ENCODE measurements at regions not wholly inside any gene's neighbourhood (a gene's known extent, or its start where the extent isn't known, plus 50 kb on each side); places are given as distances from the start of the nearest gene placed in this dataset.

GRCh38 chr13:34116651-34117050 is 298.7 kb downstream of the RFC3 start:
- DNase-seq (ENCODE audit: low spot score) = no peak

DNA sequence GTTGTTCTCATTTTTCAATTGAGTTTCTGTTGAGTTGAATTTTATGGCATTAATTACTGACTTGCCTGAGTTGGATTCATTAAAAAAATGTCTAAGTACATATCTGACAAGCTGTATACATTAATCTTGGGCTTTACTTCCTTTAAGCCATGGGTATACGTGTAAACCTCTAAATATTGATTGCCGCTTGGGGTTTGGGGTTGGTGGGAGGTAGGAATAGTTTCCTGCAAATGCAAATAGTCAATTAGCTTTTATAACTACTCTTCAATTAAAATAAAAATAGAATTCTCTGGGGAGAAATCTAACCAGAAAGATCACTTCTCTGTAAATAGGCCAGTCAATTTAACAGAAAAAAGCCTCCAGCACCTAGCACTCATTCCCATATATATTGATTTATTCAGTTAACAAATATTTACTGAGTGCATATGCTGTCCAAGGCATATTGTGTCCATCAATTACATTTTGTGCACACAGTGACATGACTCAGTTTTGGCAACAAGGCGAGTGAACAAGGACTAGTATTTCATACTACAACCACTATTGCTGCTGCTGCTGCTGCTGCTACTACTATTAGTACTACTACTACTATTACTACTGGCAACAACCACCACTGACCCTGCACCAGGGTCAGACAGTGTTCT is 306.8 kb downstream of the RFC3 start:
- no peak for DNase-seq (ENCODE audit: low spot score)

GRCh38 chr13:34127523-34127922 is 309.6 kb downstream of the RFC3 start:
- DNase-seq (ENCODE audit: low spot score) = no peak

DNA sequence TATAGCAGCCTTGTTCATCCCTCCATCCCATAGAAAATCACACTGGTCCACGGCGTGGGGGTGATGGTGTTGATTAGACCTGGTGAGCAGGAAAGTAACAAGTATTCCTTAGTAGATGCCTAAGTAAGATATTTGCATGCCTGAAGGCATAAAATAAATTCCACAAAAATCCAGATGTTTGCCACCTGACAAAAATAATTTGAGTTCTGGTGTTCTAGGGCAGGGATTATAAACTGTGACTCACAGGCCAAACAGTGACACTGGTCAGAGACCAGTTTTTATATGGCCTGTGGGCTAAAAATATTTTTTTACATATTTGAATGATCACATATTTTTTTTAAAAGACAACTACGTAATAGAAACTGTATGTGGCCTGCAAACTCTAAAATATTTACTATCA is 310.7 kb downstream of the RFC3 start:
- DNase-seq (ENCODE audit: low spot score) = no peak

DNA sequence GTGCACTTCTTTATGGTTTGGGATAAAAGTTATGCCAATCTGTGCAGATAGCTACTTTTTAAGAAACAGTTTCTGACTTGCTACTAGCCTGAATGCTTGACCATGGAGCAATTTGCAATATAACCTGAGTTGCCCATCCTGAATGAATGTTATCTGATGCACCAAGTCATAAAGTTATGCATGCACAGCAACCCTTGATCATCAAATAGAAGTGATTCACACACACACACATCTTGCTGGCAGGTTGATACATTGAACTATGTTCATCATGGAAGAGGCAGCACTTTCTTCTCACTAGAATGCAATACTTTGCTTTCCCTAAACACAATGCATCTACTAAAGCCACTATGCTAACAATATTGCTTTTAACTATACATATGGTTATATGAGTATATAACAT is 311.5 kb downstream of the RFC3 start:
- DNase-seq (ENCODE audit: low spot score) = no peak

- DNase-seq (ENCODE audit: low spot score) = no peak
These were observed 319.3 kb downstream of the RFC3 start for GRCh38 chr13:34137200-34137599.

GRCh38 chr13:34139660-34140227 is 321.8 kb downstream of the RFC3 start:
- DNase-seq (ENCODE audit: low spot score) = no peak

DNA sequence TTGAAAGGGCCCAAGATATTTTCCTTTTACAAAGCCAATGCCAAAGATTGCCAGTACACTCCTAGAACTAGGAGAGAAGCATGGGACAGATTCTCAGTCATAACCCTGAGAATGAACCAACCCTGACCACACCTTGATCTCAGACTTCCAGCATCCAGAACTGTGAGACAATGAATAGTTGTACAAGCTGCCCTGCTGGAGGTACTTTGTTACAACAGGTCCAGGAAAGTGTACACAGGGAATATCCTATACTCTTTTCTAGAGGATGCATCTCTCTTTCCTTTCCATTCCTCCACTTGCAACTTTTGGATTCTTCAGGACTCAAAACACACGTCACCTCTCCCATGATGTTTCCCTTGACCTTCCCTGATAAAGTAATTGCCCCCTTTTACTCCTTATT is 325.7 kb downstream of the RFC3 start:
- DNase-seq (ENCODE audit: low spot score) = no peak

DNA sequence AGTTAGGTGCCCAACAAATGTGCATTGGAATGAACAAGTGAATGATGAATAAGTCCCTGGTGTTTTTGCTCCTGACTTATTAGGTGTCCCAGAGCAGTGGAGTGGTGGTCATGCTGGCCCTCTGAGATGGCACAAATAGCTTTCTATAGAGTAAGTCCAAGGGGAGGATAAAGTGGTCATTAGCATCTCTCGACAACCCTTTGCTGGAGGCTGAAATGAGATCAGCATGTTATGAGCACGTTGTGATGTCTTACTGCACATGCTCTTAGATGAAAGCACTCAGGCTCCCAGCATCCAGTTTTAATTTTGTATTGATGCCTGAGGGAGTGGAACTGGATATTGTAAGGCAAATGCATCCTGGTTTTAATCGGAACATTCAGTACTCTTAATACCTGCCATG is 326.2 kb downstream of the RFC3 start:
- no peak for DNase-seq (ENCODE audit: low spot score)

GRCh38 chr13:34145061-34145460 is 327.1 kb downstream of the RFC3 start:
- no peak for DNase-seq (ENCODE audit: low spot score)

DNA sequence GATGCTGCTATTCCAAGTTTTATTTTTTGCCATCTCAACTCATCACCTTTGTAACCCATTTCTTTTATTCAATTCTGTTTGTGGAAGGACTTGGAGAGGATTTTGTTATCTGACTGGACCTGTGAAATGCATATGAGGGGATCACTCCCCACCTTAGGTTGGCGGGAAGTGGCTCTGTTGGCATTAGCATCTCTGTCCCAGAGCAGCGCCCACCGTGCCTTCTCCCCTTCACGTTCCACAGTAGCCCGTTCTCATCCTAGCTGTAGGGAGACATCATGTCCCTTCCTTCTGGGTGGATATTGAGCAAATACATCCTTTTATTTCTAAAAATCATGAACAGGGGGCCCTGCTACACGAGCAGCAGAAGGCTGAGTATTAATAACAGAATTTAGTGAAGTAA is 330.4 kb downstream of the RFC3 start:
- no peak for DNase-seq (ENCODE audit: low spot score)

- DNase-seq (ENCODE audit: low spot score) = no peak
These were observed 333.9 kb downstream of the RFC3 start for GRCh38 chr13:34151885-34152284.

DNA sequence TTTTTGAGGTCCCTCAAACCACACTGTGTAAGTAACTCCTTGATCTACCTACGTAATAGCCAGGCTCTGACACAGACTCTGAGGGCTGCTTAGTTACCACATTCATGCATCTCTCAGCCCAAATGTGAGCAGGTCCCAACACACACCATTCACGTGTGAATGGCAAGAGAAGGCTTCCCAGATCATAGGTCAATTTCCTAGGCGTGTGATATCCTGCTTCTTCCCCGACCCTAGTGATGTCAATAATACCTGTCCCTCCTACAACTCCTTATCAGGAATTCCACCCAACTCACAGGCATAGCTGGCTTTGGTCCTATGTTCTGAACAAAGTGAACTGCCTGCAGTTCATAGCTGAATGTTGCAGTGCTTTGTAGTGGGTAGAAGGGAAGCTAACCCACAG is 334.5 kb downstream of the RFC3 start:
- no peak for DNase-seq (ENCODE audit: low spot score)

DNA sequence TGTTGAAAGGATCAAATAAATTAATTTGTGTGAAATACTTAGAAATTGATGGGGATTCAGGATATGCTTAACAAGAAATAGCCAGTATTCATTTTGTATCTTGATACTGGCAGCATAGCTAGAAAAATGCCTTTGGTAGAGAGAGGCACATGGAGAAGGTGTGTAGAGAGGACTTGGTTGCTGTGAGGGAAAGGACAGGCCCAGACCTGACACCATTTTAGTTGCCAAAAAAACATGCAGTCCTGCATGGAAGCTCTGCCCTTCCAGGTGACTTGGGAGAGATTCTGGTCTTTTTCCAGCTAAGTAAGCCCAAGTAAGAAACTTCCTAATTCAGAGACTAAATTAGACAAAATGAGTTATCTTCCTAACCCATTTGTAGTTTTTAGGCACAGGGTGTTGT is 335.0 kb downstream of the RFC3 start:
- DNase-seq (ENCODE audit: low spot score) = no peak

GRCh38 chr13:34153428-34154180 is 335.7 kb downstream of the RFC3 start:
- no peak for DNase-seq (ENCODE audit: low spot score)

GRCh38 chr13:34155931-34156607 is 338.1 kb downstream of the RFC3 start:
- no peak for DNase-seq (ENCODE audit: low spot score)

- DNase-seq (ENCODE audit: low spot score) = peak; percentile 2
These were observed 339.0 kb downstream of the RFC3 start for GRCh38 chr13:34156841-34157365.

- DNase-seq (ENCODE audit: low spot score) = no peak
These were observed 342.0 kb downstream of the RFC3 start for GRCh38 chr13:34159946-34160345.

GRCh38 chr13:34161931-34162543 is 344.1 kb downstream of the RFC3 start:
- DNase-seq (ENCODE audit: low spot score) = no peak

- DNase-seq (ENCODE audit: low spot score) = no peak
These were observed 344.6 kb downstream of the RFC3 start for GRCh38 chr13:34162544-34162933.

- DNase-seq (ENCODE audit: low spot score) = no peak
These were observed 346.6 kb downstream of the RFC3 start for GRCh38 chr13:34164582-34164981.

DNA sequence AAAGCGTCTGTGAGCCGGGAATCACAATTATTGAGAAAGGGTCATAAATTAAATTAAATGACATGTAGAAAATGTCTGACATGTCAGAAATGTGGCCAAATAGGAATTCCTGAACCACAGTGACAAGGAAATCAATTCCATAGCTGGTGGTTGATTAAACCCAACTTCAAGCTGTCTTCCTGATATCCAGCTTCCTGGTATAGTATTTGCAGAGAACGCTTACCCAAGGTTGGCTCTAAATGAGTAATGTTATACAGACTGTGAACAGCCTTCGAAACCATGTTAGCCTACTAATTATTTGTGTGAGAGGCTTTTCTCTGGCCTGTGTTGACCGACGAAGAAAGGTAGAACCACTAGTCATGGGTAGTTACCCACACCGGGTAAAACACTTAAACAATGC is 347.2 kb downstream of the RFC3 start:
- no peak for DNase-seq (ENCODE audit: low spot score)

All from CD4-positive, alpha-beta T cell treated with Interleukin-6 at 100 ng/mL for 8 hours (primary cell).